Activated naive CD4-positive, alpha-beta T cell treated with anti-CD3 and anti-CD28 coated beads, Interleukin-2, amount 50 U/mL, for 72 hours (primary cell): ENCODE measurements at regions not wholly inside any gene's neighbourhood (a gene's known extent, or its start where the extent isn't known, plus 50 kb on each side); places are given as distances from the start of the nearest gene placed in this dataset.
A peak's percentile ranks its signal among the peaks of the same experiment; 100 is the strongest.

Experiments used
- ATAC-seq, 2 donors: fragments of 150-1000 bp; cut with Tn5 transposase; 2 replicates each; pipeline ENCODE4 v1.10.0; 2021; ENCODE audit warnings: mild to moderate bottlenecking in 2 of 2, moderate library complexity in 2 of 2
- DNase-seq, 2 donors: peaks; one replicate each; pipeline ENCODE4 v3.0.0; 2021 to 2022; ENCODE audit warnings: low spot score in 2 of 2
- H3K27ac Mint-ChIP-seq, 2 donors: one replicate each; pipeline ENCODE4 v1.8.0; 2022; ENCODE audit warnings: mild to moderate bottlenecking in 2 of 2, mixed read lengths in 2 of 2
- H3K36me3 Mint-ChIP-seq, 2 donors: one replicate each; pipeline ENCODE4 v1.8.0; 2022; ENCODE audit warnings: mixed read lengths in 2 of 2
- H3K9me3 Mint-ChIP-seq, 2 donors: one replicate each; pipeline ENCODE4 v1.8.0; 2022; ENCODE audit warnings: mixed read lengths in 2 of 2

DNA sequence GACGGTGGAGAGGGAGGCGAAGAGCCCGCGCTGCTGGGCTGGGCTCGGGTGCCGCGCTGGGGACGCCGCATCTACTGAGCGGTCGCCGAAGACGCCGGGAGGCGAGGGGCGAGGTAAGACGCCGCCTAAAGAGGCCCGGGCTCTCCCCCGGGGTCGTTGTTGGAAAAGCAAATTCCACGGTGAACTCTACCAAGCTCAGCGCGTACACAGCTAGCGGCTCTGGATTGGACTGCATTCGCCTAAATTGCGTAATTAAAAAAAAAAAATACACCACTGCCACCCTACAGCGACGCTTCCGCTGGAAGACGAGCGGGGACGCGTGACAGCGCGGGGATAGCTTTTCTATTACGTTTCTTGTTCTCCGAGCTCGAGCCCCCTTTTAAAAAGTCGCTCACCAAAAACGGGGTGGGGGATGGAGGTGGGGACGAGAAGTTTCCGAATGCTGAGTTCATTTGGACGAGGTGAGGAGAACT, 92.0 kb upstream of the PRDM1 start:
- Mint-ChIP-seq H3K9me3 (no peaks in the 10 kb centered on the region), H3K36me3 (peaks cover 4 to 27% of the 10 kb centered on the region in 2 donors), H3K27ac (peak overlapping the region in 1 of 2 donors; percentile 88)
- peak; percentile 23 to 42 for ATAC-seq
- DNase-seq: peak in 1 of 2 donors; percentile 51

DNA sequence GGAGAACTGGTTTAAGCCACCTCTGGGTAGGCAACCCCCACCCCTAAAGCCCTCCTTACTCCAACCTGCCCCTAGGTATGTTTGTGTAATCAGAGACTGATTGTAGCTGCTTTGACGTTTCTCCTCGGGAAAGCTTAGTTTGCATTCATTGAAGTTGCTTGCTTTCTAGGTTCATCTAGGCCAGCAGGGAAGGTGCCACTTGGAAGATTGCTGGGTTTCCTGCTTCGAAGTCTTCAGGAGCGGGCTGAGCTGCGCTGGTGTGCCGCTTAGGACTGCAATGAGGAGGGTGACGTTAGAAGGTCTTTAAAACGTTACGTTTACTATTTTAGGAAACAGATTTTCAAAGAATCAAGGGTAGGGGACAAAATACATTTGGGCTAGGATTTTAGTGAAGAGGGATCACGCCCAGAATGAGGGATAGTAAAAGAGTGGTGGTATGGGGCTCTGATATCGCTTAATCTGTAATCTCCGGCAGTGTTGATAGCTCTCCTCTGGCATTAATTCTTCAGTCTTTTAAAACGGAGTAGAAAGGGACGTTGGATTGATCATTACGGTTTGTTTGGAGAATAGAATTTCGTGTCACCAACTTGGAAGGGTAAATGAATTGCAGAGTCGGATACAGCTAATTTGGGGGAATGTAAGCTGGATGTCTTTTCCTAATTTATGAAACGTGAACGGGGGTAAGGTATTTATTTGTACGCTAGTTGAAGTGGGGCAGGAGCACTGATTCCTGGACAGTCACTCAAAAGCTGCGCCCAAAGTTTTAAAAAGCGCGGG, 92.6 kb upstream of the PRDM1 start:
- H3K27ac Mint-ChIP-seq: peak overlapping the region; percentile 51 to 88
- ATAC-seq: no peak

DNA sequence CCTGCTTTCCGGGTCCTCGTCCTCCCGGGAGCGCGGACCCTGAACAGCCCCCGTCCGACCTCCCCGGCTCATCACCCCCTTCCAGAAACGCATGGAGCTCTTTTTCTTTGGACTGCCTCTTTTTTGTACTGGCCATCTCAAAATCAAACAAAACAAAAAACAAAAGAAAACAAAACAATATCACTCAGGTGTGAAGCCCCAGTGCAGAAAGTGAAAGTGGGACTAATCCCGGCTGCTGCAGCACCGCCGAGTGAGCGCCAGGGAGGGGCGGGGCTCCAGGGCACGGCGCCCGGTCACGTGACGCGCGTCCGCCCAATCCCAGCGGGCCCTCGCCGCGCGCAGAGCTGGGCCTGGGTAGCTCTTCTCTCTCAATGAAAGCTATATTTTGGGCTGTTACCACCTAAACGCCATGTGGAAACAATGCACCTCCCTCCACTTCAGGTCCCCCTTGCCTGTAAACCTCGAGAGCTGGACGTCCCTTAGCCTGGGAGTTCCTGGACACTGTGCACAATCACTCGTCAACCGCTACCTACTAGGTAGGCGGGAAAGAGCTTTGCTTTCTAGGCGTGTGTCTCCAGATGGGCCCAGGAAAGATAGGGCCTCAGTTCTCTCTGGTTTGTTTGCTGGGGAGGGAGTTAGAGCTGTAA, 93.7 kb upstream of the PRDM1 start:
- peaks cover 4 to 34% of the 10 kb centered on the region in 2 donors for H3K36me3 Mint-ChIP-seq
- ATAC-seq (peak; percentile 93 to 95), DNase-seq (peak; percentile 88 to 90)
- H3K27ac Mint-ChIP-seq: peak overlapping the region; percentile 48 to 88
- H3K9me3 Mint-ChIP-seq: no peaks in the 10 kb centered on the region

More for the DNA sequence above, 92.6 kb upstream of the PRDM1 start:
- H3K36me3 Mint-ChIP-seq: peaks cover 4 to 27% of the 10 kb centered on the region in 2 donors
- DNase-seq: no peak
- H3K9me3 Mint-ChIP-seq: no peaks in the 10 kb centered on the region

DNA sequence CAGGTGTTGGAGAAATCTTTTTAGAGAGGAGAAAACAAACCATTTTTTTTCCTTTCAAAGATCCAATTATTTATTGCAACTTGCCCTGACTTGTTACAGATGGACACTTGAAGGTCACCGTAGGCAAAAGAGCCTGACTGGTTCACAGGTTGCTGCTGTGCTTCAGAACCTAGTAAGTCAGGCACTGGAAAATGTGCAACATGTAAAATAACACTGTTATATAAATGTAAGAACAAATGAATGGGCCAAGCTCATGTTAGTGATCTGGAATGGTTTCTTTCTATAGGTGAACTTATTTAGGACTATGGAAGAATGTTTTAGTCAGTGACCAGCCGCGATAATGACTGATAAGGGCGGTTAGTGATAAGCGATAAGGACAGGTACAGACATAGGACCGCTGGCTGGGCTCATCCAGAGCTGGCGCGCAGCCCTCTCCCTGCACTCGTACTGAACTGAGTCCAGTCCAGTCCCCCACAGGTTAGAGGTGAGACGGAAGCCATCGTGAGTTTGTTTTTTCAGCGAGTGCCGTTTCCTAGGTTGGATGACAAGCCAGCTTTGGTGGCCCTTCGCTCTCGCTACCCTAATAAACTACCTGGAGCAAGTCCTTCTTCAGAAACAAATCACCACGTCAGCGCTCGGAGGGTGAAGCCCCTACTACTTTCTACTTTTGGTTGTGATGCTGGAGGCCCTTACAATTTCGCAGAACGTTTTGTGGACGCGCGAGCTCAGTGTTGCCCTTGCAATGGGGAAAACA, 94.4 kb upstream of the PRDM1 start:
- peaks cover 4 to 34% of the 10 kb centered on the region in 2 donors for H3K36me3 Mint-ChIP-seq
- DNase-seq (peak in 1 of 2 donors; percentile 32), ATAC-seq (peak; percentile 24 to 53)
- H3K9me3 Mint-ChIP-seq: no peaks in the 10 kb centered on the region
- peak overlapping the region; percentile 48 to 88 for H3K27ac Mint-ChIP-seq

DNA sequence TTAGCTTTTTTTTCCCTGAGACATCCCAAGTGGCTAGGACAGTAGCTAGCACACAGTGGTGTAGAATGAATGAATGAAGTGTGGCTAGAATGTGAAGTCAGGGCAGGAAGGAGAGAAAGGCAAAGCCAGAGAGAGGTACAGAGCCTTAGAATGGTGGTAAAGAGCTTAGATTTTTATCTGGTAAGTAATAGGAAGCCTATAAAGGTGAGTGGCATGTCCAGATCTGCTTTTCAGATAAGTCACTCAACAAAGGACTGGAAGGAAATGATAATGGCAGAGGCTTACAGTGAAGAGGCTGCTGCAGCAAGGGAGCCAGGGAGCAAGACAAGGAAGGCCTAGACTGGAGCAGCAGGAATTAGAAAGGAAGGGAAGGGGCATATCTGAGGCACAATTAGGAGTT, 96.0 kb upstream of the PRDM1 start:
- Mint-ChIP-seq H3K36me3 (peaks cover 4 to 31% of the 10 kb centered on the region in 2 donors), H3K27ac (no peak overlapping the region), H3K9me3 (no peaks in the 10 kb centered on the region)
- ATAC-seq (no peak), DNase-seq (no peak)

DNA sequence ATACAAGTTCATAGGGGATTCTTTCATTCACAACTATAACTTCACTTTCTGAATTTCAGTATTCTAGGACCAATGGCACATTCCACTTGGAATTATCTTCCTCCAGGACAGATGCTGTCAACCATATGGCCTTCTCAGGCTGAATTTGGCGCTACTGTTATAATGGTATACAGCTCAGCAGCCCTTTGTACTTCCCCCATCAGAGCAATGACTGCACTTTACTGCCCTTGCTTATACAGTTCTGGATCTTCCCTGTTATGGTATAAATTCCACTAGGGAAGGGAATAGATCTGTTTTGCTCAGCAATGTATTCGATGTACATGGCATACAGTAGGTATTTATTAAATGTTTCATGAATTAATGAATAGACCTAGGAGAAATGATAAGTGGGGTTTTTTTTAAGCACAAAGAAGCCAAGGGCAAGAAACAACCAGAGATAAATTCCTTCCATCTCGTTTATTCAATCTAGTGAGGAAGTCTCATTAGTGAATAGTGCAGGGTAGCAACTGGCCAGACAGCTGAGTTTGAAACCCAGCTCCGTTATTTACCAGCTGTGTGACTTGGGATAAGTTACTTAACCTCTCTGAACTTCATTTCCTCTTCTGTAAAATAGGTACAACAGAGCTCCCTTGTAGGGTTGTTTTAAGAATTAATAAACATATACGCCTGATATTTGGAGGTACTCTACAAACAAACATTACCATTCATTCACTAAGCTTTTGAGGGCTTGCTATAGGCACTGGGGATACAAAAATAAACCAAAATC, 97.1 kb upstream of the PRDM1 start:
- H3K27ac Mint-ChIP-seq: no peak overlapping the region
- DNase-seq (no peak), ATAC-seq (no peak)
- H3K36me3 Mint-ChIP-seq: peaks cover 4 to 23% of the 10 kb centered on the region in 2 donors
- no peaks in the 10 kb centered on the region for H3K9me3 Mint-ChIP-seq

DNA sequence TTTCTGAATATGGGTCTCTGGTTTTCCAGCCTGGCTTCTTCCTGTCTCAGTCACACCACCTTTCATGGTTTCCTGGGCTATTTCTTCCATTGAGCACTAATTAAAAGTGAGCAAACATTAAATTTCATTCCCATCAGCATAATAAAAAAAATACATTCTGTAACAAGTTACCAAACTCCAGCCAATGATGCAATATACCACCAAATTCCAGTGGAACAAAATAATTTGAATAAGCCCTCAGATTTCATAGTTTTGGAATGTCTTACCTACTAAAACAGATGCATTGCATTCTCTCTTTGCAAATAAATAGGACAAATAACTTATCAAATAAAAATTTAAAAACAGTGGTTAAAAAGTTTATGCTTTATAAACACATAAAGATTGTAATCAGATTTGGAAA, 97.8 kb upstream of the PRDM1 start:
- DNase-seq: no peak
- Mint-ChIP-seq H3K9me3 (no peaks in the 10 kb centered on the region), H3K36me3 (peaks cover 2 to 17% of the 10 kb centered on the region in 2 donors), H3K27ac (no peak overlapping the region)
- no peak for ATAC-seq

DNA sequence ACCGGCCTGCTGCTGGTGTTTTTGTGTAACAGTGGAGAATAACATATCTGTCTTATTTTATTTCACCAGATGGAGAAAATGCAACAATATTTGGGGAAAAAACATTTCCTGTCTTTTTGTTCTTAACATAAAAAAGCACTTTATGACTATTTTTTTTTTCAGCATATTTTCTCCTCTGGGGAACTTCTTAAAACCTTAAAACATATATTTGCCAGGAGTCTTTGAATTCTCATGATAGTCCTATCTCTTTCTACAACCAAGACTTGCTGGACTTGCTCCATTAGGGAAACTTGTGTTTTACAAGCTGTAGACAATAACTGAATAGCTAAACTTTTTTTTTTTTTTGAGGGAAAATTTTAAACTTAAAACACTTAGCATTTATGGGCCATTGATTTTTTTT, 98.6 kb upstream of the PRDM1 start:
- DNase-seq (no peak), ATAC-seq (no peak)
- no peaks in the 10 kb centered on the region for H3K9me3 Mint-ChIP-seq
- H3K27ac Mint-ChIP-seq: no peak overlapping the region
- peaks cover 0 to 12% of the 10 kb centered on the region in 2 donors for H3K36me3 Mint-ChIP-seq

DNA sequence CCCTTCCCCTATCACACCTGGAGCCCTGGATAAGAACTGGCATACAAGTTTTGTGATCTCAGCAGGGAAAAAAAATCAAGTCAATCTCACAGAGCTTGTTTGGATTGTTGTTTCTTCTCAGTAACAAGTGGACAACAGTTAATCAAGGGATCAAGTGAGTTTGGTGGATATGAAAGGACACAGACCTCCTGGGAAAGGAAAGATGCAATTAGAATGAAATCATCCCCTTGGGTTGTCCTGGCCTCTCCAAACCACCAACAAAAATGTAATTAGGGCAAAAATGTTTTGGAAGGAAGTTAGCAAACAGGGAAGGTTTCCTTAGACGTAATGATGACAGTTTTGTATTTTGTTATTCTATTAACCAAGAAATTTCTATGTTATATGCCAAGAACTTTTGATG, 99.1 kb upstream of the PRDM1 start:
- H3K9me3 Mint-ChIP-seq: no peaks in the 10 kb centered on the region
- no peak for DNase-seq
- H3K27ac Mint-ChIP-seq: no peak overlapping the region
- ATAC-seq: no peak
- H3K36me3 Mint-ChIP-seq: peaks cover 0 to 8% of the 10 kb centered on the region in 2 donors

DNA sequence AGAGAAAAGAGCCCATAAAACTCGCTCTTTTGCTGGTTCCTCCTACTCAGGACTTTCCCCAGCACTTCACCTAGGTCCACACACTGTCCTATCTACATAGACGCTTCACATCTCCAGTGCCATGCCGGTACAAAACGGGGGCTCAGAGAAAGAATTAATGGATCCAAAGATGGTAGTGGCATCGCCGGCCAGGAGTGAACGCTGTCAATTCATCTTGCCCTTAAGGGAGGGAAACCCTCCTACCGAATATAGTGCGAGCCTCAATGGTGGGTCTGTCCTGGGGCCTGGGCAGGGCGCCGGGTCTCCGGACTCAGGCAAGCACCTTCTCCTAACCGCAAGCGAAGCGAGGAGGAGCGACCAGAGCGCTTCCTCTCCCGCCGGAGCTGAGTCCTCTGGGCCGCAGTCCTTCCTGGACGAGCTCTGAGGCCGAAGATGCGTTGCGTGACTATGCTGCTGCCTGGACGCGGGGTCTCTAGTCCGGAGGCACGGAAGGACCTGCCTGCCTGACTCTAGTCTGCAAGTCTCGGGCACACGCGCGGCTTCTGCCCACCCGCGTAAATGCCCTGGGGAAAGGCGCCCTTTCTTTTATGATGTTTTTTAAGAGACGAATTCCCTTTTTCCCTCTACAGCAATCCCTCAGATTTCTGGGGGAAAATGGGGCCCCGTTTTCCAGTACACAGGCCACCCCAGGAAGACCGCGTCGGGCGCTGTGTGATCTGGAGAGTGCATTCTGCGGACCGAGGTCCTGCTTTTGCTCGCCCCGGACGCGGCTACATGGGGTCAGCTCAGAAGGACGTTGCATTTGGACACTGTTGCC, 100.1 kb upstream of the PRDM1 start:
- Mint-ChIP-seq H3K36me3 (peaks cover 0 to 15% of the 10 kb centered on the region in 2 donors), H3K27ac (no peak overlapping the region), H3K9me3 (peaks cover 0 to under 1% of the 10 kb centered on the region in 2 donors)
- peak in 1 of 2 donors; percentile 31 for ATAC-seq
- no peak for DNase-seq

DNA sequence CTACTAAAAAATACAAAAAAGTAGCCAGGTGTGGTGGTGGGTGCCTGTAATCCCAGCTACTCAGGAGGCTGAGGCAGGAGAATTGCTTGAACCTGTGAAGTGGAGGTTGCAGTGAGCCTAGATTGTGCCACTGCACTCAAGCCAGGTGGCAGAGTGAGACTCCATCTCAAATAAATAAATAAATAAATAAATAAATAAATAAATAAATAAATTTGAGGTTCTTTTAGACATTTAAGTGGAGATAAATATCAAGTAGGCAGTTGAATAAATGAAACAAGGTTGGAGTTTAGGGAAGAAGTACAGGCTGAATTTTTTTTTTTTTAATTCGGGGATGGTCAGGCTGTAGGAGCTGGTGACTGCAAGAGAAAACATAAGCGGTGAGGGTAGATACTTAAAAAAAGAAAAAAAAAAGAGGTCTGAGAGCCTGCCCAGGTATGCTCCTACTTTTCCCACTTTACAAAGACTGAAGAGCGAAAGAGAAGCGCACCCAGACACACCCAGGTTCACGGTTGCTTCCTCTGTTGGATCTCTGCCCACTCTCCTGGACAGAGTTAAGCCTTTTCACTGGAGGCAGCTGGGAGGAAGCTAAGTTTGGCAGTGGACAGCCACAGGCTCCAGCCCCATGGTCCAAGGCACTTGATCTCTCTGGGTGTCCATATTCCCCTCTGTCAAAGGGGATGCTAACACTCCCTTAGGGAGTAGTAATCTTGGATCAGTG, 100.9 kb upstream of the PRDM1 start:
- Mint-ChIP-seq H3K36me3 (peaks cover 0 to 19% of the 10 kb centered on the region in 2 donors), H3K27ac (no peak overlapping the region), H3K9me3 (peaks cover 4 to 5% of the 10 kb centered on the region in 2 donors)
- no peak for DNase-seq
- ATAC-seq: no peak

DNA sequence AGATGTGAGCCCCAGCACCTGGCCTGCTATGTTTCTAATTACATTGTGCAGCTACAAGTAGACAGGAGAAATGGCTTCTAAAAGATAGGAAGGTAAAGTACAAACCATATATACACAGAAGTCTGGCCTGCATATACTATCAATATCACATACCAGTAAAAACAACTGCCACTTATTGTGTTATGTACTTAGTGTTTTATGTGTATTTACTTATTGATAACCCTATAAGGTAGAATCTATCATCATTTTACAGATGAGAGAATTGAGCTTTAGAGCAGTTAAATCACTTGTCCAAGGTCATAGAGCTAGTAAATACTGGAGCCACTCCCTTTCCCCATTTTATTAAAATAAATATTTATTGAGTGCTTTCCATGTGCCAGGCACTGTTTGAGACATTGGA, 102.4 kb upstream of the PRDM1 start:
- Mint-ChIP-seq H3K36me3 (peaks cover 7 to 19% of the 10 kb centered on the region in 2 donors), H3K9me3 (peaks cover 4 to 5% of the 10 kb centered on the region in 2 donors), H3K27ac (no peak overlapping the region)
- ATAC-seq (no peak), DNase-seq (no peak)

DNA sequence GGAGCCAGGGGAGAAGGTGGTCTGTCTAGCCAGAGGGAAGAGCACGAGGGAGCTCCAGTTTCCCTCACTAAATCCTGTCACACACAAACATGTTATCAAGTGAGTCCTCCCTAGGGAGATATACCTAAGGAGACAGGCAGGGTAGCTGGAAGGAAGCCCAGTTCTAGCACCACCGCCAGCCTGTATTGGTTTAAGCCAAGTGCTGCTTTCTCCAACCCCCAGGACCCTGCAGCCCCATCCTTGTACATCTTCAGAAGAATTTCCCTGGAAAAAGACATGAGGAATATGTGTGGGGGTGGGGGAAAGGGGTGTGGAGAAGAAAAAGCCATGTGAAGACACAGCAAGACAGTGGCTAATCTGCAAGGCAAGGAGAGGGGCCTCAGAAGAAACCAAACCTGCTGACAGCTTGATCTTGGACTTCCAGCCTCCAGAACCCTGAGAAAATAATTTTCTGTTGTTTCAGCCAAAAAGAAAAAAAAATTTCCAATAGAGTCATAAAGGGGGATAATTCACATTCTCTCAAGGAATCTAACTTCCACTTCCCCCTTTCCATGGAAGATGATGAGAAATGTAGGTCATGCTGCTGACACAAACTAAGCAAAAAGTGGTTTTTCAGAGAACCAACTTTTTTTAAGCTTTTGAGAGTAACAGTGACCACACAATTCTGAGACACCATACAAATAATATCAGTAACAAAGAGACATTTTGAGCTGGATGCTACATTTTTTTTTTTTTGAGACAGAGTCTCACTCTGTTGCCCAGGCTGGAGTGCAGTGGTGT, 103.2 kb upstream of the PRDM1 start:
- H3K27ac Mint-ChIP-seq: no peak overlapping the region
- peaks cover 4 to 5% of the 10 kb centered on the region in 2 donors for H3K9me3 Mint-ChIP-seq
- peak in 1 of 2 donors; percentile 38 for ATAC-seq
- DNase-seq: no peak
- H3K36me3 Mint-ChIP-seq: peaks cover 7 to 16% of the 10 kb centered on the region in 2 donors

DNA sequence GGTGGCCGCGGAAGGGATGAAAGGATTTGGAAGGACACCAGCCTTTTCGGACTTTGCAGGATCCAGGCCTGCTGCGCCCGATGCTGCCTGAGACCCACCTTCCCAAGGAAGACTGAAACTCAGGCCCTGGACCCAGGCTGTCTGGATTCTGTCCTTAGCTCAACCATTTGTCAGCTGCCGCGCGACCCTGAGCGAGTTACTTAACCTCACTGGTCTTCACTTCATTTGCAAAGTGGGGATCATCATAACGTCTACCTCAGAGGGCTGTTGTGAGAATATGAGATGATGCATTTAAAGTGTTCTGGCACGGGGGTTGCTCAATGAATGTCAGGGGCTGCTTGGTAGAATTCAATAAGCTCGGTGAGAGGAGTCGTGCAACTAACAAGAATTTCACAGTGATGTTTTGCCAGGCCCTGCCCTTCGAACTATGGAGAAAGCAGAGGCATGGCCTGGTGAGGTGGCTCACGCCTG, 104.2 kb upstream of the PRDM1 start:
- no peak for ATAC-seq
- H3K27ac Mint-ChIP-seq: peak overlapping the region; percentile 81 to 83
- H3K9me3 Mint-ChIP-seq: peaks cover 4 to 5% of the 10 kb centered on the region in 2 donors
- no peak for DNase-seq
- peaks cover 7 to 13% of the 10 kb centered on the region in 2 donors for H3K36me3 Mint-ChIP-seq
